Testis (tissue), 2 donors: ENCODE measurements at regions not wholly inside any gene's neighbourhood (a gene's known extent, or its start where the extent isn't known, plus 50 kb on each side); places are given as distances from the start of the nearest gene placed in this dataset.

Experiments used
- DNase-seq: peaks from one replicate; pipeline ENCODE4 v3.0.0-alpha.2; 2019
- H3K27ac ChIP-seq, 2 donors: fragments of 200-600 bp; sonication (generic); one replicate each; pipeline ENCODE4 v1.5.1; 2019
- H3K27me3 ChIP-seq: fragments of 200-600 bp; sonication (generic); one replicate; pipeline ENCODE4 v1.5.1; 2019
- H3K36me3 ChIP-seq: fragments of 200-600 bp; sonication (generic); one replicate; pipeline ENCODE4 v1.5.1; 2017; ENCODE audit warnings: low read depth; ENCODE audit errors: missing control alignments
- H3K4me1 ChIP-seq: fragments of 200-600 bp; sonication (generic); one replicate; pipeline ENCODE4 v1.5.1; 2019
- H3K4me3 ChIP-seq, 2 donors: fragments of 200-600 bp; sonication (generic); one replicate each; pipeline ENCODE4 v1.5.1; 2017 to 2019
- H3K9me3 ChIP-seq: fragments of 200-600 bp; sonication (generic); one replicate; pipeline ENCODE4 v1.5.1; 2017
- CTCF ChIP-seq, 3 experiments: fragments of 450-650 bp in 2 of 3; fragments of 200-600 bp in 1 of 3; sonication (generic) in 1 of 3; IDR thresholded peaks; one replicate each; pipeline ENCODE4 v1.5.1; 2016 to 2019; ENCODE audit warnings: antibody characterized with exemption in 3 of 3, mild to moderate bottlenecking in 2 of 3, moderate library complexity in 1 of 3
- POLR2A ChIP-seq: fragments of 450-650 bp; IDR thresholded peaks from one replicate; pipeline ENCODE4 v1.6.1; 2017; ENCODE audit warnings: antibody characterized with exemption, mild to moderate bottlenecking, moderate library complexity
- WGBS, 2 donors: methylation state at CpG; one replicate each; pipeline ENCODE4 v1.1.5; 2018; 5-methylcytosine and 5-hydroxymethylcytosine counted together
- intact Hi-C: fragments of 100-400 bp; cut with DNase I; formaldehyde crosslinking; loops from one replicate; pipeline ENCODE4 v1.15.1; 2023; ENCODE audit warnings: low total_unique reads

GRCh38 chr22:23402275-23403151 lies 177.6 kb downstream of the IGLL1 start:
- no peaks in the 10 kb centered on the region for H3K27me3 ChIP-seq
- H3K4me3 ChIP-seq, result peak overlapping the region; percentile 48 to 54
- no peaks in the 10 kb centered on the region for H3K36me3 ChIP-seq
- TF ChIP-seq POLR2A (no peak), CTCF (IDR thresholded peaks at IDR 0.05) (peak; percentile 35 to 67 (median 59))
- H3K4me1 ChIP-seq, result peaks cover 4% of the 10 kb centered on the region
- intact Hi-C loops, result no loop called here
- no peaks in the 10 kb centered on the region for H3K9me3 ChIP-seq
- peak overlapping the region in 1 of 2 donors; percentile 50 for H3K27ac ChIP-seq
- WGBS, 2 donors, result 7 to 8% methylated on average over 19 to 82 of the region's 82 CpGs
- DNase-seq, result peak; percentile 88

- H3K27ac ChIP-seq, result no peak overlapping the region
- H3K36me3 ChIP-seq, result no peaks in the 10 kb centered on the region
- H3K9me3 ChIP-seq, result no peaks in the 10 kb centered on the region
- DNase-seq, result peak; percentile 34
- H3K4me1 ChIP-seq, result peaks cover 4% of the 10 kb centered on the region
- 20 to 27% methylated on average over 2 to 14 of the region's 14 CpGs for WGBS, 2 donors
- peak overlapping the region; percentile 48 to 54 for H3K4me3 ChIP-seq
- no peak for TF ChIP-seq POLR2A
- TF ChIP-seq CTCF (IDR thresholded peaks at IDR 0.05), result no peak
- intact Hi-C loops, result no loop called here
- no peaks in the 10 kb centered on the region for H3K27me3 ChIP-seq
These were observed 178.2 kb downstream of the IGLL1 start for GRCh38 chr22:23401910-23402274.

- Histone ChIP-seq H3K36me3 (no peaks in the 10 kb centered on the region), H3K27ac (no peak overlapping the region), H3K27me3 (no peaks in the 10 kb centered on the region), H3K9me3 (no peaks in the 10 kb centered on the region), H3K4me3 (peak overlapping the region in 1 of 2 donors; percentile 48), H3K4me1 (peaks cover 4% of the 10 kb centered on the region)
- 49 to 81% methylated on average over 5 to 19 of the region's 20 CpGs for WGBS, 2 donors
- intact Hi-C loops, result no loop called here
- TF ChIP-seq CTCF (IDR thresholded peaks at IDR 0.05) (no peak), POLR2A (no peak)
- DNase-seq, result no peak
These were observed 178.8 kb downstream of the IGLL1 start for GRCh38 chr22:23401111-23401909.

- TF ChIP-seq CTCF (IDR thresholded peaks at IDR 0.05) (no peak), POLR2A (no peak)
- intact Hi-C loops, result no loop called here
- Histone ChIP-seq H3K9me3 (no peaks in the 10 kb centered on the region), H3K27me3 (no peaks in the 10 kb centered on the region), H3K4me3 (no peak overlapping the region), H3K36me3 (no peaks in the 10 kb centered on the region), H3K27ac (no peak overlapping the region), H3K4me1 (peaks cover 4% of the 10 kb centered on the region)
- no peak for DNase-seq
- WGBS, 2 donors, result 73 to 81% methylated on average over 11 to 22 of the region's 23 CpGs
These were observed 179.7 kb downstream of the IGLL1 start for GRCh38 chr22:23400286-23400981.
